Prostate gland (tissue), 2 donors: ENCODE measurements at regions not wholly inside any gene's neighbourhood (a gene's known extent, or its start where the extent isn't known, plus 50 kb on each side); places are given as distances from the start of the nearest gene placed in this dataset.

Experiments used
- POLR2A ChIP-seq: fragments of 450-650 bp; IDR thresholded peaks from one replicate; pipeline ENCODE4 v1.6.1; 2016; ENCODE audit warnings: antibody characterized with exemption, mild to moderate bottlenecking
- POLR2AphosphoS5 ChIP-seq: sonication (generic); formaldehyde crosslinking; IDR thresholded peaks from one replicate; pipeline ENCODE4 v1.6.1; 2017; ENCODE audit warnings: antibody characterized with exemption
- TF ChIP-seq, protein P1 (sequence below), 4 experiments: fragments of 200-600 bp in 2 of 4; fragments of 450-650 bp in 2 of 4; sonication (generic) in 2 of 4; IDR thresholded peaks; 1 replicate in 3 of 4; 2 replicates in 1 of 4; pipeline ENCODE4 v1.5.1; 2016 to 2019; ENCODE audit warnings: antibody characterized with exemption in 4 of 4, mild to moderate bottlenecking in 2 of 4, moderate library complexity in 2 of 4

GRCh38 chr9:126218359-126219125 lies 108.1 kb upstream of the MVB12B start:
- no peak for TF ChIP-seq POLR2A
- TF ChIP-seq, protein P1, sequence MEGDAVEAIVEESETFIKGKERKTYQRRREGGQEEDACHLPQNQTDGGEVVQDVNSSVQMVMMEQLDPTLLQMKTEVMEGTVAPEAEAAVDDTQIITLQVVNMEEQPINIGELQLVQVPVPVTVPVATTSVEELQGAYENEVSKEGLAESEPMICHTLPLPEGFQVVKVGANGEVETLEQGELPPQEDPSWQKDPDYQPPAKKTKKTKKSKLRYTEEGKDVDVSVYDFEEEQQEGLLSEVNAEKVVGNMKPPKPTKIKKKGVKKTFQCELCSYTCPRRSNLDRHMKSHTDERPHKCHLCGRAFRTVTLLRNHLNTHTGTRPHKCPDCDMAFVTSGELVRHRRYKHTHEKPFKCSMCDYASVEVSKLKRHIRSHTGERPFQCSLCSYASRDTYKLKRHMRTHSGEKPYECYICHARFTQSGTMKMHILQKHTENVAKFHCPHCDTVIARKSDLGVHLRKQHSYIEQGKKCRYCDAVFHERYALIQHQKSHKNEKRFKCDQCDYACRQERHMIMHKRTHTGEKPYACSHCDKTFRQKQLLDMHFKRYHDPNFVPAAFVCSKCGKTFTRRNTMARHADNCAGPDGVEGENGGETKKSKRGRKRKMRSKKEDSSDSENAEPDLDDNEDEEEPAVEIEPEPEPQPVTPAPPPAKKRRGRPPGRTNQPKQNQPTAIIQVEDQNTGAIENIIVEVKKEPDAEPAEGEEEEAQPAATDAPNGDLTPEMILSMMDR (IDR thresholded peaks at IDR 0.05) = no peak
- TF ChIP-seq POLR2AphosphoS5 = no peak
